Glutamatergic neuron (in vitro differentiated cells): ENCODE measurements at regions not wholly inside any gene's neighbourhood (a gene's known extent, or its start where the extent isn't known, plus 50 kb on each side); places are given as distances from the start of the nearest gene placed in this dataset.

ENCODE experiments used
- DNase-seq: peaks from one replicate; pipeline ENCODE4 v3.0.0; 2022
- H3K27ac Mint-ChIP-seq: one replicate; pipeline ENCODE4 v1.8.0; 2020; ENCODE audit warnings: mild to moderate bottlenecking, mixed read lengths, inconsistent platforms; ENCODE audit not compliant: unreplicated experiment
- H3K27me3 Mint-ChIP-seq: one replicate; pipeline ENCODE4 v1.8.0; 2020; ENCODE audit warnings: mild to moderate bottlenecking, moderate library complexity, mixed read lengths, inconsistent platforms; ENCODE audit not compliant: unreplicated experiment
- H3K36me3 Mint-ChIP-seq: one replicate; pipeline ENCODE4 v1.8.0; 2020; ENCODE audit warnings: mild to moderate bottlenecking, mixed read lengths, inconsistent platforms; ENCODE audit not compliant: unreplicated experiment
- H3K4me1 Mint-ChIP-seq: one replicate; pipeline ENCODE4 v1.8.0; 2020; ENCODE audit warnings: mild to moderate bottlenecking, low read depth, mixed read lengths, inconsistent platforms; ENCODE audit not compliant: unreplicated experiment
- H3K4me3 Mint-ChIP-seq: one replicate; pipeline ENCODE4 v1.8.0; 2020; ENCODE audit warnings: mild to moderate bottlenecking, mixed read lengths, inconsistent platforms; ENCODE audit not compliant: unreplicated experiment
- H3K9me3 Mint-ChIP-seq: one replicate; pipeline ENCODE4 v1.8.0; 2020; ENCODE audit warnings: mild to moderate bottlenecking, moderate library complexity, mixed read lengths, inconsistent platforms; ENCODE audit not compliant: unreplicated experiment
- CTCF ChIP-seq: fragments of 200-600 bp; sonication (generic); IDR thresholded peaks from one replicate; pipeline ENCODE4 v1.5.0; 2021; ENCODE audit not compliant: partially characterized antibody, unreplicated experiment

DNA sequence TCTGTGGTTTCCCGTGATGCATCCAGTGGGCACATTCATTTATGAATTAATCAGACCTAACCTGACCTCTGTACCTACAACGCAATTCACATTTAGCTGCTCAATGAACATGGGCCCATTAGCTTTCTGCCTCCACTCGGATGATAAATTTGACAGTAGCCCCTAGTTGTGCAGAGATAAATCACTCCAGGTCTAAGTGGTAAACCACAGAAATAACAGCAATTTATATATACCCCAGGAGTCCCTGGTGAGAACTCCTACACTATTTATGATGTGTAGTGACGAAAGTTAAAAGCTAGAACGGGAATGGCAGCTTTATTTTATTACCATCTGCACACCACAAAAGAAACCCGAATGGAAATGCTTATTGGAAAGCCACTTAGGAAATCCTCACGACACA, 371.5 kb downstream of the HAPSTR1 start:
- Mint-ChIP-seq H3K27me3 (peaks cover 2% of the 10 kb centered on the region), H3K4me3 (no peak overlapping the region), H3K27ac (no peak overlapping the region), H3K4me1 (no peaks in the 10 kb centered on the region), H3K9me3 (peaks cover 2% of the 10 kb centered on the region), H3K36me3 (no peaks in the 10 kb centered on the region)
- TF ChIP-seq CTCF, result no peak
- no peak for DNase-seq

DNA sequence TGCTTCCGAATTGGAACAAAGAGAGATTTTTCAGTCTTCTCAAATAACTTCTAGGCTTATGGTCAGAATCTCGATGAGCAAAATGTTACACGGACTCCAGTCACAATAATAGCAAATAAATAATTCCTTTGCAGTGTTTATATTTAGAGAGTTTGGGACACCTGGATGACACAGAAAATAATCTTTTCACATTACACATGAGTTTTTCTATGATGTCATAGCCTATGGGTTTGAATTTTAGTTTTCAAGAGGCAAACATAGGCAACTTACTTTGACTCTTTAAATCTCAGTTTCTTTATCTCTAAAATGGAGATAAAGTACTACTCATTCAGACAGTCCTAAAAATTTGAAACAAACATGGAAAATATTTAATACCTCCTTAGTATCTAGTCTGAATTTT, 372.0 kb downstream of the HAPSTR1 start:
- Mint-ChIP-seq H3K36me3 (no peaks in the 10 kb centered on the region), H3K4me3 (no peak overlapping the region), H3K27ac (no peak overlapping the region), H3K9me3 (peaks cover 2% of the 10 kb centered on the region), H3K4me1 (no peaks in the 10 kb centered on the region), H3K27me3 (peaks cover 5% of the 10 kb centered on the region)
- TF ChIP-seq CTCF, result no peak
- no peak for DNase-seq

GRCh38 chr16:9465161-9465560, 373.7 kb downstream of the HAPSTR1 start:
- Mint-ChIP-seq H3K4me3 (no peak overlapping the region), H3K36me3 (no peaks in the 10 kb centered on the region), H3K27ac (no peak overlapping the region), H3K4me1 (no peaks in the 10 kb centered on the region), H3K27me3 (peaks cover 5% of the 10 kb centered on the region), H3K9me3 (peaks cover 2% of the 10 kb centered on the region)
- no peak for TF ChIP-seq CTCF
- DNase-seq, result no peak

DNA sequence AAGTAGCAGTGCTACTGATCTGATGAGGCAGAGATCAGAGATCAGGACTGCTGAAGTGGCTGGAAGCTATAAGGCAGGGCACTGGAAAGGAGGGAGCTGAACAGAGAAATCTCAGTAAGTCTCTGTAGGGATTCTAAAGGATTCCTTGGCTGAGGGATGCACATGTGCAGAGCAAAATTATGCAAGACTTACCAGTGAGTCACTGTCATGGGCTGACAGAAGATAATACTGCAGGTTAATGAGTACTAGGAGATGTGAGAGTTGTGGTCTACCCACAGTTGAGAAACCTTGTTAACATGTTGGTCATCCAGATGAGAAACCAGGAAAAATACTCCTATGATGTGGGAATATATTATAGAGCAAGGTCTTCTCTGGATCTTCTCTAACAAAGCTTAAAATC, 378.1 kb downstream of the HAPSTR1 start:
- TF ChIP-seq CTCF, result no peak
- Mint-ChIP-seq H3K27ac (no peak overlapping the region), H3K4me3 (no peak overlapping the region), H3K27me3 (peaks cover 2% of the 10 kb centered on the region), H3K9me3 (peaks cover 2% of the 10 kb centered on the region), H3K36me3 (no peaks in the 10 kb centered on the region), H3K4me1 (no peaks in the 10 kb centered on the region)
- no peak for DNase-seq

DNA sequence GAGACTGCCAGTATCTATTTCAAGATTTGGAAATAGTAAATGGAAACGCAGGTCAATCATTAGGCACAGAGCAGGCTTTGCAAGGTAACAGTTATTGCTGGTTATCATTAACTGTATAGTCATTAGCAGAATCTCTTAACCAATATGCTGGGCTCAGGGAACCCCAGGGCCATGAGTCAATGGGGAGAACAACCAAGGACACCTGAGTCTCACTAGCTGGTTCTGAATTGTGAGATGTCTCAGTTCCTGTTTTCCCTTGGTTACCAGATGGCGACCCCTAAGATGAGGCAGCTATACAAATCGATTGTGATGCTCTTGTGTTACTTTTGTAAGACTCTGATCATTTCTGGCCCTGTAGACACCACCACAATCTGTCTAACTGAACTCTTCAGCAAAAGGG, 385.3 kb downstream of the HAPSTR1 start:
- no peak for DNase-seq
- Mint-ChIP-seq H3K9me3 (no peaks in the 10 kb centered on the region), H3K36me3 (no peaks in the 10 kb centered on the region), H3K27me3 (no peaks in the 10 kb centered on the region), H3K4me1 (no peaks in the 10 kb centered on the region), H3K4me3 (no peak overlapping the region), H3K27ac (no peak overlapping the region)
- TF ChIP-seq CTCF, result no peak
